Fibroblast of skin of left biceps (primary cell): ENCODE measurements at regions not wholly inside any gene's neighbourhood (a gene's known extent, or its start where the extent isn't known, plus 50 kb on each side); places are given as distances from the start of the nearest gene placed in this dataset.

Experiments
- DNase-seq, 2 experiments: peaks; one replicate each; pipeline ENCODE4 v3.0.0-alpha.2; 2013; ENCODE audit warnings: low read depth in 2 of 2

DNA sequence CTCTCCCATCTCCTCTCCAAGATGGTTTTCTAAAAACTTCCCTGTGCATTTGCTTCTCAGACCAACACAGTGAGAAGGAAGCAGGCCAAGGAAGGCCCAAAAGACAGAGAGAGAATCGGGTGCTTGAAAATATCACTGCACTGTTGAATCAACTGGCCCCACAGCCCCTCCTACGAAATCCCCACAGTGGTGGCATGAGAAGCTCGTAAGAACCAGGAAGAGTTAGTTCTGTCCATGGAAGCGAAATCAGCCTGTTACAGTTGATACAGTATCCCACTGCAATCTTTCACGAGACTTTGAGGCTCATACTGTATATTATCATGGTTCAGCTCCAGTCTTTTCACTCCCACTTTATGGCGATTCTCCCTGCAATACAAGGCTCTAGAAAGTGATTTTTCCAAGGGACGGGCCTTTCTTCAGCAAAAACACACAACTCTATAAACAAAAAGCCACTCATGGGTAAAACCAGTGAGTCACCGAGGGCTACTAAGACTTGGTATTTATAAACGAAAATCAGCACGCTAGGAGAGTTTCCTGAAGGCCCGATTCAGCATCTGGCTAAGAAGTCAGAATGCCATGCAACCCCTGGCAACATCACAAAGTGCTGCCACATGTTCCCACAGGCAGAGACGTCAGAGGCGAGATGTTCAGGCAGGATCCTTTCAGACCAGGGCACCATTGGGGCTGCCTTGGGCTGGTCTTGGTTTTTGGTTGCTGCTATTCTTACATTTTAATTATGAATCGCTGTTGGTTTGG lies 185.7 kb downstream of the IRX5 start:
- peak; percentile 9 to 13 for DNase-seq

DNA sequence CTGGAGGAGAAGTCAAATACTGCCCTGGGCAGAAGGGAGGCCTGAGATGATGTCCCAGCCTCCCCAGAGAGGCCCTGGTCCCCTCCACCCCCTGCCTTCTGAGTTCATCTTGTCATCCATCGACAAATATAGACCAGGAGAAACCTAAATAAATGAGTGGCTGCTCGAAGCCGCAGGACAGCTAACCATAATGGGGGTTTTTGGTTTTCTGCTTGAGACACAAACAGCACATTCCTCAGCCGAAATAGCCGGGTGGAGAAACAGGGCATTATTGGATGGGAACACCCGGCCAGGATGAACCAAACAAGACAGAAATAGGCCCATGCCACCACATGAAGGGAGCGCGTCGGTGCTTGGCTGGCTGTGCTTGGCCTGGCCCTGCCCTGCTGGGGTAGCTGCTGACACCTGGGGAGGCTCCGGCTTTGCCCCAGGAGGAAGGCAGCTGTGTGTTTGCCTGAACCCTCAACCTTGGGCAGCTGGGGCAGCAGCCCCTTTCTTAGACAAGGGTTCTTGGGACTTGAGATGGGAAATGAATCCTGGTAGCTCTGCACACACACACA lies 188.1 kb downstream of the IRX5 start:
- no peak for DNase-seq

DNA sequence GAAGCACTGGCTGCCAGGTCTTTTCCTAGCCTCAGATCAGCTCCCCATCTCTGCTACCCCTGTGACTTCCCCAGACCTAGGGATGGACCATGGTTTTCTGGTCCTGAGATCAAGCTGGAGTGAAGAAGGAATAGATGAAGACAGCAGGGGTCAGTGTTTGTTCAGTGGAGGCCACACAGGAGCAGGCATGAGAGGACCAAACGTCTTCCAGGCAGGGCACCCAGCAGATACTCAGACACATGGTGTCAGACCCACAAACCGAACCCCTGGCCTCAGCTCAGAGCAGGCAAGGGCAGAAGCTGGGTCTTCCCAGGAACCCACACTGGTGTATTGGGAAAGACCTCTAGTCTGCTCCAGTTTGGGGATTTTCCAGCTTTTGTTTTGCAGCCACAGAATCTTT lies 189.7 kb downstream of the IRX5 start:
- DNase-seq = no peak

DNA sequence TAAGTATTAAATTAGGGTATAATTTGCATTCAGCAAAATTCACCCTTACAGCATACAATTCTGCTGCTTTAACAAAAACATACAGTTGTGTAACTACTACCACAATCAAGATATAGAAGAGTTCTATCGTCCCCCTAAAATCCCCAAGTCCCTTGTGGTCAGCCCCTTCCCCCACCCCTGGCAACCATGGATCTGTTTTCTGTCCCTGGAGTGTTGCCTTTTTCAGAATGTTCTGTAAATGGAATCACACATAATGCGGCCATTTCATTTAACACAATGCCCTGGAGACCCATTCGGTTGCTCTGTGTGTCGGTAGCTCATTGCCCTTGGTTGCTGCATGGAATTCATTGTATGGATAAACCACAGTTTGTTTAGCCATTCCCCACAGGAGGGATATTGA lies 190.2 kb downstream of the IRX5 start:
- DNase-seq = no peak

DNA sequence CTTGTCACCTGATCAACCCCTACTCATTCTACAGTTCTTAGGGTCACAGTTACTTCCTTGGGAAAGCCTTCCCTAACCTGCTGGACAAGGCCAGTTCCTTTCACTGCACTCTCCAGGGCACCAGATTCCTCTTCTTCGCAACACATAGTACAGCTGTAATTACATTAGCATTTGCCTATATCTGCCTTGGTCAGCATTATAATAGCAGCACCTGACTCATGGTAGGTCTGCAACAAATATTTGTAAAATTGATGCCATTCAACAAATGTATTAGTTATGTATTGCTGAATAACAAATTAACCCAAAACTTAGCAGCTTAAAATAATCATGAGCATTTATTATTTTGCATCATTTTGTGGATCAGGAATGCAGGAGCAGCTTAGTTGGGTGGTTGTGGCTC lies 193.0 kb downstream of the IRX5 start:
- no peak for DNase-seq

DNA sequence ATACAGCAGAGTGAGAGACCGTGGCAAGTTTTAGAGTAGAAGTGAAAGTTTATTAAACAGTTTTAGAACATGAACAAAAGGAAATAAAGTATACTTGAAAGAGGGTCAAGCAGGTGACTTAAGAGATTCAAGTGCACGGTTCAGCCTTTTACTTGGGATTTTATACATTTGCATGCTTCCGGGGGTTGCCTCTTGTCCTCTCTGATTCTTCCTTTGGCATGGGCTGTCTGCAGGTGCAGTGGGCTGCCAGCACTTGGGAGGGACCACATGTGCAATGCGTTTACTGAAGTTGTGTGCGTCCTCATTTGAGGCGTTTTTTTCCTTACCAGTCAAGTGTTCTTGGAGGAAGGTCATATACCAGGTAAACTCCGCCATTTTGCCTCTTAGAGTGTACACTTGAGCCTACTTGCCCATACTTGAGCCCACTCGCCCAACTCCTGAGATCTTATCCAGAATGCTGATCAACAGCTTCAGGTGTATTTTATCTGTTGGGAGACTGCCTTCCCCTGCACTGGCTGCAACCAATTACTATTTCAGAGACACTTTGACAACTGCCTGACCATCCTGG lies 195.2 kb downstream of the IRX5 start:
- no peak for DNase-seq

DNA sequence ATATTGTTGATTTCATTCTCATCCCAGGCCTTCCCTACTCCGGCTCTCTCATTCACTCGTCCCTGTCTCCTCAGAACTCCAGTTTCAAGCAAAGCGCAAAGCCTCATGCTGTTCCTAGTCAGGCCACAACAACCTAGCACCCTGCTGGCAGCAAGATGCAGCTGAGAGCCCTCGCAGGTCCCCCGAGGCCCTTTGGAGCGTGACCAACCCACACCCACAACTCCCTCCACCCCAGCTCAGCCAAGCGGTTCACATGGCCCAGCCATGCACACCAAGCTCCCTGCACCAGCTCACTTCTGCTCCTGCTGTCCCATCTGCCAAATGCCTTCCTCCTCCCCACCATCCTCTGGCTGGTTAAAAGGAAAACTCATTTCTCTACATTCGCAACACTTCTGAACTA lies 195.8 kb downstream of the IRX5 start:
- DNase-seq = no peak

DNA sequence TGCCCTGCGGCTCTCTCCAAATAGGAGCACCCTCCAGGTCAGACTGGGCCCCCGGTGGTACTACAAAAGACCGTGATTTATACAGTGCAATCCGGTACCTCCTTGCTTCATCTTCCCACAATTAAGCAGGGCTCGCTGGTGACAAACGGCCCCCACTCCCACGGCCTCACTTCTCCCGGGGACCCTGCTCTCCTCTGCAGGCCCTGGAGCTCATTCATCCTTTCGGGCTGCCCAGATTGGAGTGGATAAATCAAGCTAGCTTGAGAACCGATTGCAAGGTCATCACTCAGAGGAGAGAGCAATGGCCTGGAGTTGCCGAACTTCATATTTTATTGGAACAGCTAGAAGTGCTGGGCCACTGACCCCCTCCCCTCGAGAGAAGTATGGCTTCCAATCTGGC lies 193.5 kb upstream of the IRX6 start:
- DNase-seq = no peak

DNA sequence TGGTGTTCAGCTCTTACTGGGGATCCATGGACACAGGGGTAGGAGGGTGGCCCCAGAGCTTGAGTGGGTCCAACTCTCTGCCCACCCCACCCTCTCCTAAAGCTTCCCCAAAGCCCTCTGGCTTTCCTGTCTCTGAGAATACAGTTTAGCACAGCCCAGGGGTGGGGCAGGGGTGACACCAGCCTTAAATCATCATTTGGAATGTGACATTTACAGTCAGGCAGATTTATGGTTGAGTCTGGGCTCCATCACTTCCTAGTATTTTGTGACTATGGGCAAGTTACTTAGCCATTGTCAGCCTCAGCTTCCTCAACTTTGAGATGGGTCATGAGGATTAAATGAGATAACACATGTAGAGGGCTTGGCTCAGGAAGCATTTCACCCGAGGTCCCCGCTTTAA lies 193.1 kb upstream of the IRX6 start:
- no peak for DNase-seq

DNA sequence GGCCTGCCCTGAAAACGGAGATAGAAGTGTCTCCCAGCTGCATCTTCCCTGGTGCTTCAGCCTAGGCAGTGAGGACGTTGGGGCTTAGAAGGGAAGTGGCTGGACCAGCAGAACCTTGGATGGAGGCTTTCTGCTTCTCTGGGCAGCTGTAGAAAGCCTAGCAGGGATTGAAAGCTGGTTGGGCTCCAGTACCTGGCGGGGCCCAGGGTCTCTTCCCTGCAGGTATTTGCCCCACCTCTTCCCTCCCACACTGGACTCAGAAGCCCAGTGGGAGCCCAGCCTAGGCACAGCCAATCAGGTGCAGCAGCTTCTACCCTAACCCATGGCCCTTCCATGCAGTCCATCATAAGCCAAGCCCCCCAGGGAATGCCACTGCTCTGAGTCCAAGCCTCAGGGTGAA lies 190.3 kb upstream of the IRX6 start:
- no peak for DNase-seq

DNA sequence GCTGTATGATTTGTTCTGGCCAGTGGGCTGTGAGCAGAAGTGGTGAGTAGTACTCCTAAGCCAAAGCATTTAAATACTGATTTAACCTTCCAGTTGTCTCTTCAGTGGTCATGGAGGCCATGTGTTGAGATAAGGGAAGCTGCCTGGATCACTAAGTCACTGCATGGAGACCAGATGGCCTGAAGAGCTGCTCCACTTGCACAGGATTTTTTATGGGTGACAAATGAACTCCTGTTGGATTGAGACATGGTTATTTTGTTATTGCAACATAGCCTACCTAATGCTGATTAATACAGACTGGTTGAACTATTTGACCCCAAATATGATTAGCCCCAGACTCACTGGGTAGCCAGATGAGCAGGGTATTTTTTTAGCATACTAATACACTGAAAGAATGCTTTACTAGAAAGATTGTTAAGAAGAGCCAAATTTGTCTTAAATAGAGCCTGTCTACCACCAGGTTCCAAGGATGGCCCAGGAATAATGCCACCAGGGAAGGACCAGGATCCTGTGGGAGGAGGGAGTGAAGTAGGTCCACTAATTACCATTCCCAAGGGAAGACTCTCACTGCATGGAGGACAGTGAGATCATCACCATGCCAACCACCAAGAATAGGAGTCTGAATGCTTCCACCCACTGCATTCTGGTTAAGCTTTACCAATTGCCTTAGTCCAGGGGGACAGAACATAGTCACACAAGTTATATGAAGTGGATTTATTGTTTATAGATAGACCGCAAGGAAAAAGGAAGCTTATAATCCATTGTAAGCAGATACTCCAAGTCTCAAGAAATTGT lies 187.4 kb upstream of the IRX6 start:
- no peak for DNase-seq

DNA sequence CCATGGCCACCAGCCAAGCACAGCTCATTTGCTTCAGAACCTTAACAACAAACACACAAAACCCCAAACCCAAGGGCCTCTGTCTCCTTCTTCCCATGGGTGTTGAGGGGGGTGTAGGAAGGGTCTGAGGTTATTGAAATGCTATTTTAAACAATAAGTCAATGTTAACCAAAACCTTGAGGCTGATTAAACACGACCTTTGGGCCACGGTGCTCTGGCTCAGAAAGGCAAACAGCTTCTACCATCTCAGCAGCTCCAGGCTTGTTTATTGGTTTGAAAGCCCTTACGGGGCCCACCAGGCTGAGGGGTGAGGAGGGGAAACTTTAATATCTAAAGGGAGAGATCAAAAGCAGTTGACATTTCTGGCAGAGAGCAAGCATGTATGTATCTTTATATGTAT lies 185.7 kb upstream of the IRX6 start:
- no peak for DNase-seq

DNA sequence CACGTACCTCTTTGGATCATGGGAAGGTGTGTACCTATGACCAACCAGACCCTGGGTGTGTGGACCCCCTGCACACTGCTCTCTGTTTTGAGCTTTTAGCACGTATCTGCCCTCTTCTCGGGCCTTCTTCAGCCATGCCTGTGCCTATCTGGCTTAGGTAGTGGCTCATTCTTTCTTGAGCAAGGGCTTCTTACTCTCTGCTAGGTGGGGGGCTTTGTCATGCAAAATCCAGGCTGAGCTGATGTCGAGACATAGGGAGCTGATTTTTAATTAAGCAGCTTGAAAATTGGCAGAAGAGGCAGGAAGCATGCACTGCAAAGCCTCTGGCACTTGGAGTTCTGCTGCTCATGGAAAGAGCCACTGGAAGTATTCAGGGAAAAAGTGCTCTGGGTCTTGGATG lies 181.6 kb upstream of the IRX6 start:
- DNase-seq = no peak

DNA sequence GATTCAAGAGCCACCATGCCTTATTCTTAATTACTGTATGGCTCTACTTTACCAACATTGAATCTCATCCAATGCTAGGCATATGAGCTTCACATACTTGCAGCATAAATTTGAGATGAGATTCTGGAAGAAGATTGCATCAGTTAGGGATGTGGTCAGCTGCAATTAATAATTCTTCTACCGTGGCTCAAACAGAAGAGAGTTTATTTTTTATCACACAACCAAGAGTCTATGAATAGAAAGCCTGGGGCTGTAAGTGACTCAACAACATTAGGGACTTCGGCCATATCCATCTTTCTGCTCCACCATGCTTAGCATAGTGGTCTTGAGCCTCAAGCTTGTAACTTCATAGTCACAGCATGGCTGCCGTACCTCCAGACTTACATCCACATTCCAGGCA lies 179.4 kb upstream of the IRX6 start:
- peak in 1 of 2 experiments; percentile 10 for DNase-seq

DNA sequence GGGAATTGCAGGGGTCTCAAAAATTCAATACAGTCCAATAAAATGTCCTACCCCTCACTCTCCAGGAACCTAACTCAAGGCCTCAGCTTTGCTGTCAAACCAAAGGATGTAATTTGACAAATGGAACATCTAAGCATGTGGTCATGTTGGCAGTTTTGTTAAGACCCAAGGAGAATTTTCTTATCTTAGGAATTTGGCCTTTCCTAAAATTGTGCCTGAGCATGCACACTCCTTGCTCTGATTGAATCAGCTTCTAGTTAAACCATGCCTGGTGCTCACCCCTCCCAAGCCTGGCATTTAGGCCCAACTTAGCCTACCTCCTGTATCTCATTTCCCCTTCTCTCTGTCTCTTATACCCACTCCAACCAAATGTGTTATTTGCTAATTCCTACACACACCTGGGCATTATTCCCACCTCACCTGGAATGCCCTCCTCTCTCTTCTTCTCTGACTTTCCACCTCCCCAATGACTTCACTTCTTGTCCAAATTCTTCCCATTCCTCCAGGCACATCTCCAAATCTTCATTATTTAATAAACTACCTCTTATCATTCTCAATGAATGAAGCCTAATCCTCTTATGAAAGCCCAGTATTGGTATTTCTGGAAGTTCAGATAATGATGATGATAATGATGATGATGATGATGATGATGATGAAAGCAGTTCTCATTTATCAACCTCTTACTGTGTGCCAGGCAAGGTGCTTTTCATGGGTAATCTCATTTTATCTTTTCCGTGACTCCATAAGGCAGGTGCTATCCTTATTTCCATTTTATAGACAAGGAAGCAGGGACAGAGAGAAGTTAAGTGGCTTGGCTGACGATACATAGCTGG lies 178.0 kb upstream of the IRX6 start:
- no peak for DNase-seq

DNA sequence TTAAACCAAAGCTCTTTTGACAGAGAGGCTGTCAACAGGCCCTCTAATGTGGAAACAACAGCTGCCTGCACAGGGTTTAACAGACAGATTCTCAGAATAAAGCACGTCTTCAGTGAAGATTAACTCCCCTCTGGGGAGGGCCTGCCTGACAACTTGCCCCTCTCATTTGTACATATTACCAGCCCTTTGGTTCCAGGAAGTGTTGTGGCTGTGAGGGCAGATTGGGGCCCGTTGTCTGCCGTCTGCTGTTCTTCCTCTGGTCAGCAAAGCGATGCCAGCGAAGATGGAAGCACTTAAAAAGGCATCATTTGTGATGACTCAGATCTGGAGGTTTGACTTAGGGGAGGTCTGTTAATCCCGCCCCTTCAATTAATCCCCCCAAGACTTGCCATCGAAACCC lies 177.0 kb upstream of the IRX6 start:
- peak; percentile 86 to 89 for DNase-seq

DNA sequence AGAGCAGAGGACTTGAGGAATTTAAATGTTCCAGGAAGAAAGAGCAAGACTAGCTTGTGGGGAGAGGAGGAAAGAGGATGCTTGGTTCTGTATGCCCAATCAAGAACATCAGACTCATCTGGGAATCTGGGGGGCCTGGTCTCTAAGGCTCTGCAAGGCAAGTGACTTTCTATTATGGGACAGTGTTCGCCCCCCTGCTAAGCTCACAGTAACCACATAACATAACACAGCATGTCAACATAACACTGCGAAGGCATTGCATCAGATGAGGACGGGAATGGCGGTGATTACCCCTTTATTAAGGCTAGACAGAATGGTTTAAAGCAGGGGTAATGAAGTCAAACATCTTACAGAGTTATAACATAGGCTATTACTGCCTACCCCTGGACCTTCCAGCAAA lies 176.6 kb upstream of the IRX6 start:
- no peak for DNase-seq

DNA sequence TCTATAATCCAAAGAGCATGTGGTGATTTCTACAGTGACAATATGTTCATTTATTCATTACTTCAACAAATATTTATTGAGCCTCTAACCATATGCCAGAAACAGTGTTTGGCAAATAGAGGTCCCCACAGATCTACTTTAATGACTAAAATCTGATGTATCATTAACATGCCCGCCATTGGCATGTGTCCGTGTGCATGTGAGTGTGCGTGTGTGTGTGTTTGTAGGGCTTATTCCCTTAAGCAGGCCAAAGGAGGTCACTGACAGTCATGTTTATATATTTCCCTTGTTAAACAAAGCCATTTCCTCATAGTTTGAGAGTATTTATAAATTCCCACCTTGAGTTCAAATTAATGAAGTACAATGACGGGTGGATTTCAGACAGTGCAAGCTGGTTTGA lies 174.4 kb upstream of the IRX6 start:
- DNase-seq = no peak

DNA sequence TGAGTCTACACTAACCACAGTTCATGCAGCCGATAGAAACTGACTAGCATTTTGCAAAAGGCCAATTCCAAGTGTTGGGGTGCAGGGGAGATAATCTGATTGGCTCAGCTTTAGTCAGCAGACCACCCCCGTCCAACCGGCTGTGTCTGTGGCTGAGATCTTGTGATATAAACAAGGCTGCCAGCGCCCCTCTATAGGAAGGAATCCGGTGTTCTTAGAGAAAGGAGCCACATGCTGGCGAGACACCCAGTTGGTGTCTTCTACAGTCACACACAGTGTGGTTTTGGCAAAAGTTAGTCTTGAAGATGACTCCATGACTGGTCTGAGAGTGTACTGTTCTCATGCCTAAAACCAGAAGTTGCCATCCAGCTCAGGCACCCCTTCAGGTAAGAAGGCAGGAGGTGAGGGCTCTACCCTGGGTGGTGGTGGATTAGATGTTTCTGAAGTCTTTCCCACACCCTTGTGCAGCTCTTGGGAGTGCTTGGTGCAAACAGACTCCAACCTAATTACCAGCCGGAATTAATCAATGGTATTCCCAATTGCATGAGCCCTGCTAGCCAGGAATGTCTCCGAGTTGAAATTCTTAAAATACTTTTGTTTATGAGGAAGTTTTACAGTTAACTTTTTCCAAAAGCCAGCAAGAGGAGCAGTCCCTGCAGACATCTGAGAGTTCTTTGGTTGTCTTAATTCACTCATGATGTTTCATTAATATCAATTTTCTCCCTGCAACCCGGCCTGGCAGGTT lies 172.3 kb upstream of the IRX6 start:
- peak; percentile 33 to 36 for DNase-seq

DNA sequence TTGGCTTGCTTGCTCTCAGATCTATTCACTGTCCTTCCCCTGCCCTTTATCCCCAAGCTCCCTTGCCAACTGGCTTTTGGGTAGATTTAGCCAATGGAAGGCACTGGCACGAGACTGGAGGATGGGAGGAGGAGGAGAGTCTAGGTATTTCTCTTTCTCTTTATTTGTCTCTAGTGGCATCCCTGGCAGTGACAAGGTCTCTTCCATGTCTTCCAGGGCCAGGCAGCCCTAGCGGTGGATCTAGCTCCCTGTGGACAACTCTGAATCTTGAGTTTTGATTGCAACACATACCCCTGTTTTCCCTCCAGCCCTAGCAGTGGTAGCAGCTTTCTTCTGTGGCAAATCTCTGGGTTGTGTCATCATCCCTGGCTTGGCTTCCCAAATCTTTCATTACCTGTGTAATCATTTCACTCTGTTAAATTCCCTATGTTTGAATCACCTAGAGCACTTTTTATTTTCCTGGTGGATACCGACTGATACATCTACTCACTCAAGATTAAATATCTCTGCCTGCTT lies 171.1 kb upstream of the IRX6 start:
- no peak for DNase-seq

DNA sequence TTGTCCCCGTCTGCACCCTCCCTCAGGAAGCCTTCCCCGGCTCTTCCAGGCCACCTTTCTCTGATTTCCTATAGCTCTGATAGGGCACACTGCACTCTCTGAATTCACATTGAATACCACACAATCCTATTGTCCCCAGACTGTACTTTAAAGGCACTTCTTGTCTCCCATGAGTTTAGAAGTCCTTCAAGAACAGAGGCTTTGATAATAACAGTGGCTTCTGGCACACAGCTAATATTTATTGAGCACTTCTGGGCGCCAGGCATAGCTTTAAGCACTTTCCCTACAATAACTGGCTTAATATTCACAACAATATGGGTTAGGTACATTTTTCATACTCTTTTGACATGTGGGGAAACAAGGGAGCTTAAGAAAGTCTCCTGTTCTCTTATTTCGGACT lies 169.7 kb upstream of the IRX6 start:
- no peak for DNase-seq
